Fibroblast of skin of abdomen (primary cell): ENCODE measurements at regions not wholly inside any gene's neighbourhood (a gene's known extent, or its start where the extent isn't known, plus 50 kb on each side); places are given as distances from the start of the nearest gene placed in this dataset.
"Not testable (repeated sequence)": the region's sequence is repeated elsewhere in the genome, so short reads cannot be mapped to it uniquely, and the experiment has no call there.

Experiments
- DNase-seq: peaks from one replicate; pipeline ENCODE4 v3.0.0-alpha.2; 2013

- DNase-seq: no peak
These were observed 247.2 kb downstream of the AACS start for GRCh38 chr12:125312471-125312870.

GRCh38 chr12:125314051-125314755 lies 249.0 kb downstream of the AACS start:
- no peak for DNase-seq

GRCh38 chr12:125315771-125316170 lies 250.5 kb downstream of the AACS start:
- DNase-seq: no peak

- no peak for DNase-seq
These were observed 254.9 kb downstream of the AACS start for GRCh38 chr12:125320177-125320576.

GRCh38 chr12:125324861-125325490 lies 259.7 kb downstream of the AACS start:
- DNase-seq: no peak

- no peak for DNase-seq
These were observed 264.2 kb downstream of the AACS start for GRCh38 chr12:125329239-125330102.

GRCh38 chr12:125330645-125331341 lies 265.6 kb downstream of the AACS start:
- DNase-seq: peak; percentile 35

- no peak for DNase-seq
These were observed 266.3 kb downstream of the AACS start for GRCh38 chr12:125331342-125332052.

- no peak for DNase-seq
These were observed 267.7 kb downstream of the AACS start for GRCh38 chr12:125332900-125333299.

- no peak for DNase-seq
These were observed 271.0 kb downstream of the AACS start for GRCh38 chr12:125336246-125336645.

- DNase-seq: peak; percentile 60
These were observed 275.6 kb downstream of the AACS start for GRCh38 chr12:125340791-125341190.

GRCh38 chr12:125341422-125341821 lies 276.2 kb downstream of the AACS start:
- DNase-seq: no peak

- no peak for DNase-seq
These were observed 278.4 kb downstream of the AACS start for GRCh38 chr12:125343649-125344048.

GRCh38 chr12:125346362-125346761 lies 281.1 kb downstream of the AACS start:
- no peak for DNase-seq

GRCh38 chr12:125351788-125352187 lies 286.6 kb downstream of the AACS start:
- DNase-seq: no peak

GRCh38 chr12:125353002-125353401 lies 287.8 kb downstream of the AACS start:
- not testable (repeated sequence) for DNase-seq

GRCh38 chr12:125353871-125354270 lies 288.6 kb downstream of the AACS start:
- DNase-seq: no peak

GRCh38 chr12:125355614-125356013 lies 290.4 kb downstream of the AACS start:
- no peak for DNase-seq

GRCh38 chr12:125356111-125356510 lies 290.9 kb downstream of the AACS start:
- no peak for DNase-seq

- DNase-seq: no peak
These were observed 292.3 kb downstream of the AACS start for GRCh38 chr12:125357561-125357960.

- DNase-seq: no peak
These were observed 295.3 kb downstream of the AACS start for GRCh38 chr12:125360540-125360939.

GRCh38 chr12:125371033-125371432 lies 305.8 kb downstream of the AACS start:
- no peak for DNase-seq
